Limb (tissue), 2 donors: ENCODE measurements at regions not wholly inside any gene's neighbourhood (a gene's known extent, or its start where the extent isn't known, plus 50 kb on each side); places are given as distances from the start of the nearest gene placed in this dataset.
"Not testable (repeated sequence)": the region's sequence is repeated elsewhere in the genome, so short reads cannot be mapped to it uniquely, and the experiment has no call there.

Experiments
- DNase-seq, 2 donors: peaks; one replicate each; pipeline ENCODE4 v3.0.0-alpha.2; 2016; ENCODE audit errors: extremely low spot score in 2 of 2

DNA sequence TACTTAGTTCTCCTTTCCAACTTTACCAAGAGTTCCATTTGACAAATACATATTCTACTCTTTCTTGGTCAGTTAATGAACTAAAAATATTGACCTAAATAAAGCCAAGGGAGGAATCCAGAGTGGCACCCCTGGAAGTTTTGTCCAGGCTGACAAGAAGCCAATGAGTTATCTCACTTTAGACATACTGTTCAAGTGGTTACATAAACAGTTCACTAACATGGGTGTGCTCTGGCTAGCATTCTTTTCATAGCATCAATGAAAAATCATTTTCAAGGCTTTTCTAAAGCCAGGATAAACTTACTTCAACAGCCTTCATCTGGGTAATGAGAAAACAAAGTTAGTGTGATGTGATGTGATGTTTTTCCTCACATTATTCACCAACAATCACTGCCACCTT is 649.4 kb downstream of the TDRD15 start:
- DNase-seq: no peak

DNA sequence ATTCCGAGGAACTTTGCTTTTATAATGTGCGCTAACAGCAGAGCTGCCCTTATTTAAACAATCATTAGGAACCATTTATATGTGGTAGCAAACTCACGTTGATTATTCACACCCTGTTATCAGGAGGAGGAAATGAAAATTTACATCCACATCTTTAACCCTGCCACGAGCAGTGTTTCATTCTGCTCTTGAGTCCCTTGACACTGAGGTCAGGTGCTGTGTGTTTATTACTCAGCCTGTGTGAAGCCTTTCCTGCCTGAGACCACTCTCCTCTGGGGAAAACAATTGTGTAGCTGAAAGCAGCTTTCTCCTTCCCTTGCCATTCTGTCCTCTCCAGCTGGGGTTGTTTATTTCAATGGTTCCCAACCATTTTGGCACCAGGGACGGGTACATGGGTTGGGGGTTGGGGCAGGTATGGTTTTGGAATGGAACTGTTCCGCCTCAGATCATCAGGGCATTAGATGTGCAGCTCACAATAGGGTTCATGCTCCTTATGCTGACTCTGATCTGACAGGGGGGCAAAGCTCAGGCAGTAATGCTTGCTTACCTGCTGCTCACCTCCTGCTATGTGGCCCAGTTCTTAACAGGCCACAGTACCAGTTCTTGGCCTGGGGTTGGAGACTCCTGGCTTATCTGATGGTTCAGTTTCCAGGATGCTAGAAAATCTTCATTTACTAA is 651.1 kb downstream of the TDRD15 start:
- no peak for DNase-seq

DNA sequence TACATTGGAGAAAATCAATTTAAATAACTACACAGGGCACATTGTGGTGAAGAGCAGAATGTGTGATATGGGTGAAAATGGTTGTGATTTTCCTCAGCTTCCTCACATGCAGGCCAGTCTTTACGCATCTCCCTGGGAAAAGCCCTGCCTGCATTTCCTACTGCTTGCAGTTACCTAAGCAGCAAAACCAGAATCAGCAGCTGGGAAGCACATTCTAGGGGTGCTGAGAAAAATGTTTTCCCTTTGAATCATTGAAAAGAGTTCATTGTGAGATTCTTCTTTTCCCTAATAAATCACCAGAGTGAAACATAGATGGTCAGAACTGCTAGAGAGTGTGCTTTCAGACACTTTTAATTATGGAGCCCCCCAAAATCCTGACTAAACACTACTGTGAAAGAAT is 656.0 kb downstream of the TDRD15 start:
- DNase-seq: no peak

- DNase-seq: no peak
Measured at GRCh38 chr2:21781962-21782361, 658.2 kb downstream of the TDRD15 start.

- DNase-seq: no peak
Measured at GRCh38 chr2:21782866-21783265, 659.1 kb downstream of the TDRD15 start.

- no peak for DNase-seq
Measured at GRCh38 chr2:21787941-21788340, 664.2 kb downstream of the TDRD15 start.

DNA sequence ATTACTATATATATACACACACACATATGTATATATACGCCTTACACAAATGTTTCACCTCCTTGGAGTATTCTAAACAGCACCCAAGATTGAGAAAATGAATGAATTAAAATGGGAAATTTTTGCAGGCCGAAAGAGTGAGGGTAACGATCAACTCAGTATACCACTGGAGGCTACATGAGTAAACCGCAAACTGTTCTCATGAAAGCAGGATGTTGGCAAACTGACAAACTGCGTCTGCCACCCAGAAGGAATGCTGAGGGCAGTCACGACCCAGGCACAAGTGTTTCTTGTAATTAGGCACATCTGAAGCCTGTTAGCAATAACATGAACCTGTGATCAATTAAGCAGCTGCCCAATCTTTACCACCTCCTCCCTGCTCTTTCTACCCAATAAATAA is 666.5 kb downstream of the TDRD15 start:
- DNase-seq: not testable (repeated sequence)

DNA sequence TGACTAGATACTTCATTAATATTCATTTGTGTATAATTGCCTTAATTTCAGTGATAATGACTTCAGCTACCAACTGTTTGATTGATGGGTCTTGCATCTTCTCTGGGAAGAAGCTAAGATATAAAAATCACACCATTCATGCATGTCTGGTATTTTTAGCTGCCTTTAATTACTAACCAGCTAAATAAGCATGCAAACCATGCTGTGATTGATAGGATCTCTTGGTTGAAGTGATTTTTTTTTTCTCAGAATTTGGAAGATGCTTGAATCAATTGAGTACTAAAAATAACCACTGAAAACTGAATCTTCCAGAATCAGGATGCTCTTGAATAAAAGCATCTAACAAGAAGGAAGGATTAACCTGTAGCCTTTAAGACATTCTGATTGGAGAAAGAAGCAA is 668.8 kb downstream of the TDRD15 start:
- DNase-seq: no peak

DNA sequence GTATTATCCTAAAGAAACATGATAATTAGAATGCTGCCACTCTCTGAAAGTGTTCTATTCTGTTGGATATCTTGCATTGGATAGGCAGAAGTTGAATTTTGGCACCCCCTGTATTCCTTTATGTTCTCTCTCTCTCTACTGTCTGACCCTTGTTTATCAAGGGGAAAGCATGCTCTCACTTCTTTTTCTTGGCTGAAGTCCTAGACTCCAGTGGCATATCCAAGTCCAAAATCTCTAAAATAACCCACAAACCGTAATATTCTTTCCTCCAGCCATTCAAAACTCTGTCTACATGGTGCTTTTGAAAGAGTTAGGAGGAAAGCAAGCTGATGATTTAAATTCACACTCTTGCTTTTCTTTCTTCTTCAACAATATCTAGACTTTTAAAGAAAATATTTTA is 669.7 kb downstream of the TDRD15 start:
- no peak for DNase-seq

GRCh38 chr2:21794611-21795010 is 670.8 kb downstream of the TDRD15 start:
- DNase-seq: no peak

DNA sequence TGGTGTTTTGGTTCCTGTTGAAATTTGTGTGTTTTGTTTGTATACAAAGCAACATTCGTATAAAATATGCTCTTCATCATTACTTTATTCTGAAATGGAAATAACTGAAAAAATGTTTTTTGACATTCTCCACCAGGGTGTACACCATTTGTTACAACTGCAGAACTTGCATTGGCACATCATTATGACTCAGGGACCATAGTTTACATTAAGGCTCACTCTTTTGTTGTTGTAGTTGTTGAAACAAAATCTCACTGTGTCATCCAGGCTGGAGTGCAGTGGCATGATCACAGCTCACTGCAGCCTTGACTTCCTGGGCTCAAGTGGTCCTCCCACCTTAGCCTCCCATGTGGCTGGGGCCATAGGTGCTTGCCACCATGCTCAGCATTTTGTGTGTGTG is 676.6 kb downstream of the TDRD15 start:
- no peak for DNase-seq

DNA sequence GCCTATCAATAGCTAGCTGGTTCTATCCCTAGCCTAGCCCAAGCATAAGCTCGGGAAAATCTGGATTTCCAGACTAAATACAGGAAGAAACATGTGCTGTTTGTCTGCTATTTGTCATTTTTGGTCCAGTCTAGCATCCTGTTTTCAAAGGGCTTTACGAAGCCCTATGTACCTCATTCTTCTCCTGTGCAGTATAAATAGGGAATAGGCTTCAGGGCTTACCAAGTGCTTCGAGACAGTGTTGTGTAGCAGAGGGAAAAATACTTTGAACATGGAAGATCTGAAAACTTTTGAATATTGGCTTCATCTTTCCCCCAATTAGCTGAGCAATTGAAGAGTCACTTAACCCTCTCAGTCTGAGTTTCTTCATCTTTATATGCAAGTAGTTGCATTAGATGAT is 679.8 kb downstream of the TDRD15 start:
- no peak for DNase-seq

DNA sequence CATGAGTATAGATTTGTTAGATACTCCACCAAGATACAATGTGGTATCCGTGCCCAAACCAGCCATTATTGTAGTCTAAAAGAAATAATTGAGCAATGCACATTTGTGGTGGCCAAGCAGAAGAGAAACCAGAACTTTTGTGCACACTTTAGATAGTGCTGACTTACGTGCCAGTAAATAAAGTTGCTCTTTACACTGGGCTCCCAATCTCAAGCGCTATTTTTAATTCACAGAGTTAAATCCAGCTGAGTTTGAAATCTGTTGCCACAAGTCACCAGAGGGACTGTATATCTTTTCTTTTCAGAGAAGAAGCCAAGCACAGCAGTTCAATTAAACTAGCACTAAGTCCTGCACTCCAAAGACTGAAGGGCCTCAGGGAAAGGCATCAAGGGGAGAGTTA is 680.4 kb downstream of the TDRD15 start:
- no peak for DNase-seq

GRCh38 chr2:21811541-21811940 is 687.8 kb downstream of the TDRD15 start:
- no peak for DNase-seq

DNA sequence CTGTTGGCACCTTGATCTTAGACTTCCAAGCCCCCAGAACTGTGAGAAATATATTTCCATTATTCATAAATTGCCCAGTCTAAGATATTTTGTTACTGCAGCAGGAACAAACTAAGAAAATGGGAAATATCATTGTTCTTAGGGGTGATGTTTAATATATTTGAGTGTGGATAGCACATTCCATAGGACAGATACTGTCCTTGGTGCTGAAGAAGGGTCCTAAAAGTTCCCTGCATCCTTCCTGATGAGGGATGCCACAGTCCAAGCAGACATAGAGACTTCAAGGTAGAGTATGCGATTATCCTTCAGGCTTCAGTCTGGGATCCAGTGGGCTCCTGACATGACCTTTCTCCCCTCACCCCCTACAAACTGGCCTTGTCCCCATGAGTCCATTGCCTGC is 689.0 kb downstream of the TDRD15 start:
- DNase-seq: no peak

- no peak for DNase-seq
Measured at GRCh38 chr2:21814588-21815149, 690.9 kb downstream of the TDRD15 start.

DNA sequence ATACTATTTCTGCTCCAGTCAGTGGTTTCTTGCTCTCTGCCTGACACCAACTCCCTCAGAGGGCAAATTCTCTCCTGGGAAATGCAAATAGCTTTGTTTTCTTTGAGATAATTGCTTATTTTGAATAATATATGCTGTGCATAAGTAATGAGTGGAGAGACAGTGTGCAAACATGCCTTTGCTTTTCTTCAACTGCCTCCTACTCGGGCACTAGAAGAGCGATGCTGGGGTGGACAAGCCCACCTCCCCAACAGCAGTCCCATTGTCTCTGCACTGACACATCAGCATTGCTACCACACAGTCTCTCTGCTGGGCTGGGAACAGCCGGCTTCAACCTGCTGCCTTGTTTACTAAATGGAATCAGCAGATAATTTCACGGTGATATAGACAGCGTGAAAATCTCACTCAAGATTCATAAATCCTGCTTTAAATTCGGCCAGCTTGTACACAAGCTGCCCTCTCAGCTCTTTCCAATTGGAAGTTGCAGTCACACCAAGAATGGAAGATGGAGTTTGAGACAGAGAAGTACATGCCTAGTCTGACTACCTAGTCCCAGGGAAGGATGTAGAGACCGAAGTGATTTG is 694.5 kb downstream of the TDRD15 start:
- DNase-seq: no peak

GRCh38 chr2:21819454-21819853 is 695.7 kb downstream of the TDRD15 start:
- DNase-seq: no peak

GRCh38 chr2:21820271-21820670 is 696.5 kb downstream of the TDRD15 start:
- DNase-seq: no peak

- no peak for DNase-seq
Measured at GRCh38 chr2:21821672-21822227, 698.0 kb downstream of the TDRD15 start.

DNA sequence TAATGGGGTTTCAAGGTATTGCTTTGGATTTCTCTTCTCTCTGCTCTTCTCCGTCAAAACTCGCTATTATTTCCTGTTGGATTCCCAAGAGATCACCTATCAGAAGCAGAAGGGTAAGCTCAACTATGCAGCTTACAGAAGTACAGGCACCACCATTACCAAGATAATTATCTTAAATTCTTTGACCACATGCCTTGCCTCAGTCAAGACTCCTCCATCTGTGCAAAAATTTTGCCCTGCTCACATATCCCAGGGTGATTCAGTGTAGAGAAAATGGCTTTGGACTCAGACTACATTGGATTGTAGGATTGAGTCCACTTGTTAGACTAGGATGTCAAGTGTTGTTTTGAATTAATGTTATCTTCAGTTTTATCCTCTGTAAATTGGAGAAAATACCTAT is 698.7 kb downstream of the TDRD15 start:
- DNase-seq: no peak

DNA sequence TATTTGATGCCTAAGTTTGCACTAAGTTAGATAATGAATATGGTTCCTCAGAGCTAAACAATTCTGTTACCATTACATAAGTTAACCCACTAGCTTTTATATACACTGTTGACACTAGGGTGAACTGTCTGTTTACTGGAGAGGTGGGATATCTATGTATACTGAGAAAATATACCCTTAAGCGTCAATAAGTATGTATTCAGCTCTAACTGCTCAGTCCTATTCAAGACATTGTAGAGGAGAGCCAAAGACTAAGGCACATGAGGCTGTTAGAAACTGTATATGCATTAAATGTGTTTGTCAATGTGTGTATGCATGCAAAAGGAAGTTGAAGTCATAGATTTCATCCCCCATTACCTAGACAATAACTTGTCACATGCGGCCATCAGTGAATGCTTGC is 710.0 kb downstream of the TDRD15 start:
- DNase-seq: no peak

GRCh38 chr2:21836261-21836660 is 712.5 kb downstream of the TDRD15 start:
- no peak for DNase-seq
